ENCODE measurements at regions not wholly inside any gene's neighbourhood (a gene's known extent, or its start where the extent isn't known, plus 50 kb on each side); places are given as distances from the start of the nearest gene placed in this dataset.

- no peak for TF ChIP-seq POLR2A (IDR thresholded peaks at IDR 0.05)
- no peak for TF ChIP-seq EP300 (IDR thresholded peaks at IDR 0.05)
- no peak for TF ChIP-seq CTCF (IDR thresholded peaks at IDR 0.05)
- TF ChIP-seq POLR2AphosphoS5 (IDR thresholded peaks at IDR 0.05), result no peak
- intact Hi-C loops (cut with DNase I), result no loop called here
Measured at GRCh38 chr1:244113532-244114320, 62.6 kb downstream of the ZBTB18 start.

GRCh38 chr1:244114892-244115291 is 63.8 kb downstream of the ZBTB18 start:
- TF ChIP-seq POLR2A (IDR thresholded peaks at IDR 0.05) (no peak), POLR2AphosphoS5 (IDR thresholded peaks at IDR 0.05) (no peak), EP300 (IDR thresholded peaks at IDR 0.05) (no peak), CTCF (IDR thresholded peaks at IDR 0.05) (no peak)
- no peaks in the 10 kb centered on the region for H3K27me3 ChIP-seq
- intact Hi-C loops (cut with DNase I), result no loop called here
- H3K27ac ChIP-seq, result no peak overlapping the region
- DNase-seq, result no peak
- H3K4me3 ChIP-seq, result no peak overlapping the region
- WGBS, 2 donors, result 62 to 67% methylated on average over 4 of the region's 4 CpGs
- H3K9me3 ChIP-seq, result no peaks in the 10 kb centered on the region
- no peaks in the 10 kb centered on the region for H3K36me3 ChIP-seq
- H3K4me1 ChIP-seq, result no peaks in the 10 kb centered on the region

More at GRCh38 chr1:244113532-244114320, 62.6 kb downstream of the ZBTB18 start:
- no peaks in the 10 kb centered on the region for H3K27me3 ChIP-seq
- no peak overlapping the region for H3K27ac ChIP-seq
- no peak overlapping the region for H3K4me3 ChIP-seq
- no peaks in the 10 kb centered on the region for H3K36me3 ChIP-seq
- WGBS, 2 donors, result 83 to 86% methylated on average over 6 of the region's 6 CpGs
- DNase-seq, result no peak
- H3K4me1 ChIP-seq, result no peaks in the 10 kb centered on the region
- no peaks in the 10 kb centered on the region for H3K9me3 ChIP-seq

- 90 to 93% methylated on average over 3 of the region's 3 CpGs for WGBS, 2 donors
- intact Hi-C loops (cut with DNase I), result no loop called here
- no peak for TF ChIP-seq POLR2A (IDR thresholded peaks at IDR 0.05)
- no peak for TF ChIP-seq POLR2AphosphoS5 (IDR thresholded peaks at IDR 0.05)
- no peak for TF ChIP-seq EP300 (IDR thresholded peaks at IDR 0.05)
- no peak for TF ChIP-seq CTCF (IDR thresholded peaks at IDR 0.05)
- no peaks in the 10 kb centered on the region for H3K27me3 ChIP-seq
- no peaks in the 10 kb centered on the region for H3K4me1 ChIP-seq
- H3K36me3 ChIP-seq, result no peaks in the 10 kb centered on the region
- H3K4me3 ChIP-seq, result no peak overlapping the region
- H3K9me3 ChIP-seq, result no peaks in the 10 kb centered on the region
- no peak overlapping the region for H3K27ac ChIP-seq
- DNase-seq, result no peak
Measured at GRCh38 chr1:244116946-244117345, 65.9 kb downstream of the ZBTB18 start.

GRCh38 chr1:244118109-244118761 is 67.2 kb downstream of the ZBTB18 start:
- no peak for TF ChIP-seq CTCF (IDR thresholded peaks at IDR 0.05)
- no peak for TF ChIP-seq POLR2A (IDR thresholded peaks at IDR 0.05)
- no peak for TF ChIP-seq POLR2AphosphoS5 (IDR thresholded peaks at IDR 0.05)
- TF ChIP-seq EP300 (IDR thresholded peaks at IDR 0.05), result no peak
- no peak overlapping the region for H3K27ac ChIP-seq
- intact Hi-C loops (cut with DNase I), result no loop called here
- no peak for DNase-seq
- no peaks in the 10 kb centered on the region for H3K36me3 ChIP-seq
- H3K4me1 ChIP-seq, result no peaks in the 10 kb centered on the region
- H3K9me3 ChIP-seq, result no peaks in the 10 kb centered on the region
- no peaks in the 10 kb centered on the region for H3K27me3 ChIP-seq
- H3K4me3 ChIP-seq, result no peak overlapping the region
- WGBS, 2 donors, result 67 to 72% methylated on average over 16 of the region's 16 CpGs
